ENCODE measurements at regions not wholly inside any gene's neighbourhood (a gene's known extent, or its start where the extent isn't known, plus 50 kb on each side); places are given as distances from the start of the nearest gene placed in this dataset.

DNA sequence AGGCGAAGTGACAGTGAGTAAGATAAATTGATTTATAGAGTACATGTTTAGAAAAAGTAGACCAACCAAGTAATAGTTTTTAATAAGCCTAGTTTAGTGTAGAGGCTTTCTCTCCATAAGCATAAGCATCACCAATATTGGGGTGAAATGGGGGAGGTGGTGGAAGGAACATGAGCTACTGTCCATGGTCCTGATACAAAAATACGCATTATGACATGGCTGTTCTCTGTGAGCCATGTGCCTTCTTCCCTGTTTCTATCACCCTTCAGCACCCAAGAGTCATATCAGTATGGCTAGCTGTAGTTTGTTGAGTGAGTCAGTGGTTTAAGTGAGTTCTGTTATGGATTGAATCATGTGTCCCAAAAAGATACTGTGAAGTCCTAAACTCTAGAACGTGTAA, 150.8 kb downstream of the EDN1 start (continued):
- TF ChIP-seq CREB1 (CRISPR knock-in tag; IDR thresholded peaks at IDR 0.05), result no peak
- TF ChIP-seq, protein P1, sequence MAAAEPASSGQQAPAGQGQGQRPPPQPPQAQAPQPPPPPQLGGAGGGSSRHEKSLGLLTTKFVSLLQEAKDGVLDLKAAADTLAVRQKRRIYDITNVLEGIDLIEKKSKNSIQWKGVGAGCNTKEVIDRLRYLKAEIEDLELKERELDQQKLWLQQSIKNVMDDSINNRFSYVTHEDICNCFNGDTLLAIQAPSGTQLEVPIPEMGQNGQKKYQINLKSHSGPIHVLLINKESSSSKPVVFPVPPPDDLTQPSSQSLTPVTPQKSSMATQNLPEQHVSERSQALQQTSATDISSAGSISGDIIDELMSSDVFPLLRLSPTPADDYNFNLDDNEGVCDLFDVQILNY (CRISPR knock-in tag; IDR thresholded peaks at IDR 0.05), result no peak

DNA sequence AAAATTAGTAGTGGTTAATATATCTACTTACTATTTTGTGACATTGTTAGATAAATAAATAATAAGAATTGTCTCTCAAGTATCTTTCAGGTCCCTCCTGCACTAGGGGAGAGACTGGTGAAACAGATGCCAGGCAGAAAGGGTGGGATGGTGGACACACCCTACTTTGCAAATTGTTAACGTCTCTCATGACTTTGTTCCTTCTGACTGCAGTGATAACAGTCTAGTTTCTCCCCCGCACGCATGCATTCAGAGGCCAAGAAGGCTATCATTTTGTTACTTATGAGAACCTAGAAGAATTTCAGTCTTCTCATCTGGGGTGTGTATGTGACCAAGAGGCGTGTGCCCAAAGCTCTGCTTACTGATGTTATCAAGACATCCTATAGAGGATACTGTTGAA, 152.3 kb downstream of the EDN1 start:
- DNase-seq (ENCODE audit: low spot score) (no peak), ATAC-seq (no peak)
- no peaks in the 10 kb centered on the region for H3K27me3 Mint-ChIP-seq (ENCODE audit: low read depth)
- H3K9me3 Mint-ChIP-seq, result peaks cover 11% of the 10 kb centered on the region
- POLR2A ChIA-PET, result no interaction called here
- no peak overlapping the region for H3K27ac Mint-ChIP-seq
- no peaks in the 10 kb centered on the region for H3K4me1 Mint-ChIP-seq
- peaks cover 5% of the 10 kb centered on the region for H3K36me3 Mint-ChIP-seq
- CTCF ChIA-PET, result no interaction called here
- H3K4me3 Mint-ChIP-seq, result no peak overlapping the region
- TF ChIP-seq KAT7 (CRISPR knock-in tag; IDR thresholded peaks at IDR 0.05; ENCODE audit: borderline replicate concordance) (no peak), EMX1 (CRISPR knock-in tag; IDR thresholded peaks at IDR 0.05) (no peak), SP1 (CRISPR knock-in tag; conservative IDR thresholded peaks at IDR 0.05) (no peak)
- TF ChIP-seq, protein P2, sequence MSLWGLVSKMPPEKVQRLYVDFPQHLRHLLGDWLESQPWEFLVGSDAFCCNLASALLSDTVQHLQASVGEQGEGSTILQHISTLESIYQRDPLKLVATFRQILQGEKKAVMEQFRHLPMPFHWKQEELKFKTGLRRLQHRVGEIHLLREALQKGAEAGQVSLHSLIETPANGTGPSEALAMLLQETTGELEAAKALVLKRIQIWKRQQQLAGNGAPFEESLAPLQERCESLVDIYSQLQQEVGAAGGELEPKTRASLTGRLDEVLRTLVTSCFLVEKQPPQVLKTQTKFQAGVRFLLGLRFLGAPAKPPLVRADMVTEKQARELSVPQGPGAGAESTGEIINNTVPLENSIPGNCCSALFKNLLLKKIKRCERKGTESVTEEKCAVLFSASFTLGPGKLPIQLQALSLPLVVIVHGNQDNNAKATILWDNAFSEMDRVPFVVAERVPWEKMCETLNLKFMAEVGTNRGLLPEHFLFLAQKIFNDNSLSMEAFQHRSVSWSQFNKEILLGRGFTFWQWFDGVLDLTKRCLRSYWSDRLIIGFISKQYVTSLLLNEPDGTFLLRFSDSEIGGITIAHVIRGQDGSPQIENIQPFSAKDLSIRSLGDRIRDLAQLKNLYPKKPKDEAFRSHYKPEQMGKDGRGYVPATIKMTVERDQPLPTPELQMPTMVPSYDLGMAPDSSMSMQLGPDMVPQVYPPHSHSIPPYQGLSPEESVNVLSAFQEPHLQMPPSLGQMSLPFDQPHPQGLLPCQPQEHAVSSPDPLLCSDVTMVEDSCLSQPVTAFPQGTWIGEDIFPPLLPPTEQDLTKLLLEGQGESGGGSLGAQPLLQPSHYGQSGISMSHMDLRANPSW (CRISPR knock-in tag; conservative IDR thresholded peaks at IDR 0.05; ENCODE audit: low read depth), result no peak

DNA sequence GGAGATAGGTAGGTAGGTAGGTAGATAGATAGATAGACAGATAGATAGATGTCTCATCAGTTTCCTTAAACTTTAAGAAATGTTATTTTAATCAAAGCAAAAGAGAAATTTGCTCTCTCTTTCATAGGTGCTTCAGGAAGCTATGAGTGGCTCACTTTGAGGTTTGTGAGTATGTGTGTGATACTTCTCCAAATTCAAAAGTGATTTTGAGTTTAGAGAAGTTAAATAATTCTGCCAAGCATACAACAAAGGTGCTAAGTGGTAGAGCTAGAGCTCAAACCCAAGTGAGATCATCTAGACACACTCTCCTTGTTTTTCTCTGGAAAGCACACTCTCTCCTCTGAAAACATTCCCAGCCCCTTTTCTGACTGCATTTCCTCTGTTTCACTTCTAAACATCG, 156.2 kb downstream of the EDN1 start:
- Mint-ChIP-seq H3K36me3 (no peaks in the 10 kb centered on the region), H3K4me1 (no peaks in the 10 kb centered on the region), H3K4me3 (no peak overlapping the region), H3K9me3 (peaks cover under 1% of the 10 kb centered on the region; the same call in 1 of the 2 replicates), H3K27ac (no peak overlapping the region), H3K27me3 (ENCODE audit: low read depth) (no peaks in the 10 kb centered on the region)
- ATAC-seq (no peak), DNase-seq (ENCODE audit: low spot score) (no peak)
- POLR2A ChIA-PET, result no interaction called here
- CTCF ChIA-PET, result no interaction called here
- TF ChIP-seq, protein P3, sequence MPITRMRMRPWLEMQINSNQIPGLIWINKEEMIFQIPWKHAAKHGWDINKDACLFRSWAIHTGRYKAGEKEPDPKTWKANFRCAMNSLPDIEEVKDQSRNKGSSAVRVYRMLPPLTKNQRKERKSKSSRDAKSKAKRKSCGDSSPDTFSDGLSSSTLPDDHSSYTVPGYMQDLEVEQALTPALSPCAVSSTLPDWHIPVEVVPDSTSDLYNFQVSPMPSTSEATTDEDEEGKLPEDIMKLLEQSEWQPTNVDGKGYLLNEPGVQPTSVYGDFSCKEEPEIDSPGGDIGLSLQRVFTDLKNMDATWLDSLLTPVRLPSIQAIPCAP (CRISPR knock-in tag; IDR thresholded peaks at IDR 0.05), result no peak
- TF ChIP-seq IRF2 (CRISPR knock-in tag; IDR thresholded peaks at IDR 0.05; ENCODE audit: borderline replicate concordance, low read depth), result no peak
- no peak for TF ChIP-seq TEAD4 (CRISPR knock-in tag; IDR thresholded peaks at IDR 0.05)
- TF ChIP-seq ZNF396 (CRISPR knock-in tag; IDR thresholded peaks at IDR 0.05; ENCODE audit: borderline replicate concordance), result no peak
- TF ChIP-seq, protein P4, sequence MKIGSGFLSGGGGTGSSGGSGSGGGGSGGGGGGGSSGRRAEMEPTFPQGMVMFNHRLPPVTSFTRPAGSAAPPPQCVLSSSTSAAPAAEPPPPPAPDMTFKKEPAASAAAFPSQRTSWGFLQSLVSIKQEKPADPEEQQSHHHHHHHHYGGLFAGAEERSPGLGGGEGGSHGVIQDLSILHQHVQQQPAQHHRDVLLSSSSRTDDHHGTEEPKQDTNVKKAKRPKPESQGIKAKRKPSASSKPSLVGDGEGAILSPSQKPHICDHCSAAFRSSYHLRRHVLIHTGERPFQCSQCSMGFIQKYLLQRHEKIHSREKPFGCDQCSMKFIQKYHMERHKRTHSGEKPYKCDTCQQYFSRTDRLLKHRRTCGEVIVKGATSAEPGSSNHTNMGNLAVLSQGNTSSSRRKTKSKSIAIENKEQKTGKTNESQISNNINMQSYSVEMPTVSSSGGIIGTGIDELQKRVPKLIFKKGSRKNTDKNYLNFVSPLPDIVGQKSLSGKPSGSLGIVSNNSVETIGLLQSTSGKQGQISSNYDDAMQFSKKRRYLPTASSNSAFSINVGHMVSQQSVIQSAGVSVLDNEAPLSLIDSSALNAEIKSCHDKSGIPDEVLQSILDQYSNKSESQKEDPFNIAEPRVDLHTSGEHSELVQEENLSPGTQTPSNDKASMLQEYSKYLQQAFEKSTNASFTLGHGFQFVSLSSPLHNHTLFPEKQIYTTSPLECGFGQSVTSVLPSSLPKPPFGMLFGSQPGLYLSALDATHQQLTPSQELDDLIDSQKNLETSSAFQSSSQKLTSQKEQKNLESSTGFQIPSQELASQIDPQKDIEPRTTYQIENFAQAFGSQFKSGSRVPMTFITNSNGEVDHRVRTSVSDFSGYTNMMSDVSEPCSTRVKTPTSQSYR (CRISPR knock-in tag; IDR thresholded peaks at IDR 0.05), result no peak
- TF ChIP-seq ZNF263 (CRISPR knock-in tag; IDR thresholded peaks at IDR 0.05; ENCODE audit: low read depth), result no peak
- TF ChIP-seq NR2C2 (CRISPR knock-in tag; IDR thresholded peaks at IDR 0.05), result no peak
- no peak for TF ChIP-seq MXD4 (CRISPR knock-in tag; IDR thresholded peaks at IDR 0.05; ENCODE audit: borderline replicate concordance)
- no peak for TF ChIP-seq CREM (CRISPR knock-in tag; IDR thresholded peaks at IDR 0.05)
- no peak for TF ChIP-seq FOXK1 (CRISPR knock-in tag; IDR thresholded peaks at IDR 0.05)
- TF ChIP-seq SP1 (CRISPR knock-in tag; conservative IDR thresholded peaks at IDR 0.05), result no peak
- no peak for TF ChIP-seq GRHL2 (CRISPR knock-in tag; IDR thresholded peaks at IDR 0.05; ENCODE audit: insufficient replicate concordance, severe bottlenecking)
- TF ChIP-seq TCF7 (CRISPR knock-in tag; IDR thresholded peaks at IDR 0.05; ENCODE audit: low read depth), result no peak
- TF ChIP-seq, protein P5, sequence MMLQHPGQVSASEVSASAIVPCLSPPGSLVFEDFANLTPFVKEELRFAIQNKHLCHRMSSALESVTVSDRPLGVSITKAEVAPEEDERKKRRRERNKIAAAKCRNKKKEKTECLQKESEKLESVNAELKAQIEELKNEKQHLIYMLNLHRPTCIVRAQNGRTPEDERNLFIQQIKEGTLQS (CRISPR knock-in tag; conservative IDR thresholded peaks at IDR 0.05), result no peak
- TF ChIP-seq, protein P6, sequence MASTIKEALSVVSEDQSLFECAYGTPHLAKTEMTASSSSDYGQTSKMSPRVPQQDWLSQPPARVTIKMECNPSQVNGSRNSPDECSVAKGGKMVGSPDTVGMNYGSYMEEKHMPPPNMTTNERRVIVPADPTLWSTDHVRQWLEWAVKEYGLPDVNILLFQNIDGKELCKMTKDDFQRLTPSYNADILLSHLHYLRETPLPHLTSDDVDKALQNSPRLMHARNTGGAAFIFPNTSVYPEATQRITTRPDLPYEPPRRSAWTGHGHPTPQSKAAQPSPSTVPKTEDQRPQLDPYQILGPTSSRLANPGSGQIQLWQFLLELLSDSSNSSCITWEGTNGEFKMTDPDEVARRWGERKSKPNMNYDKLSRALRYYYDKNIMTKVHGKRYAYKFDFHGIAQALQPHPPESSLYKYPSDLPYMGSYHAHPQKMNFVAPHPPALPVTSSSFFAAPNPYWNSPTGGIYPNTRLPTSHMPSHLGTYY (CRISPR knock-in tag; IDR thresholded peaks at IDR 0.05), result no peak
- TF ChIP-seq, protein P7, sequence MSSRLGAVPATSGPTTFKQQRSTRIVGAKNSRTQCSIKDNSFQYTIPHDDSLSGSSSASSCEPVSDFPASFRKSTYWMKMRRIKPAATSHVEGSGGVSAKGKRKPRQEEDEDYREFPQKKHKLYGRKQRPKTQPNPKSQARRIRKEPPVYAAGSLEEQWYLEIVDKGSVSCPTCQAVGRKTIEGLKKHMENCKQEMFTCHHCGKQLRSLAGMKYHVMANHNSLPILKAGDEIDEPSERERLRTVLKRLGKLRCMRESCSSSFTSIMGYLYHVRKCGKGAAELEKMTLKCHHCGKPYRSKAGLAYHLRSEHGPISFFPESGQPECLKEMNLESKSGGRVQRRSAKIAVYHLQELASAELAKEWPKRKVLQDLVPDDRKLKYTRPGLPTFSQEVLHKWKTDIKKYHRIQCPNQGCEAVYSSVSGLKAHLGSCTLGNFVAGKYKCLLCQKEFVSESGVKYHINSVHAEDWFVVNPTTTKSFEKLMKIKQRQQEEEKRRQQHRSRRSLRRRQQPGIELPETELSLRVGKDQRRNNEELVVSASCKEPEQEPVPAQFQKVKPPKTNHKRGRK (CRISPR knock-in tag; IDR thresholded peaks at IDR 0.05; ENCODE audit: borderline replicate concordance), result no peak
